GM21515 (cell line): ENCODE measurements at regions not wholly inside any gene's neighbourhood (a gene's known extent, or its start where the extent isn't known, plus 50 kb on each side); places are given as distances from the start of the nearest gene placed in this dataset.

ENCODE experiments used
- ATAC-seq: cut with Tn5 transposase; IDR thresholded peaks from one replicate; pipeline ENCODE4 v1.9.1; 2021; ENCODE audit not compliant: unreplicated experiment

GRCh38 chr12:97173688-97174410 is 266.8 kb downstream of the NEDD1 start:
- ATAC-seq: no peak

DNA sequence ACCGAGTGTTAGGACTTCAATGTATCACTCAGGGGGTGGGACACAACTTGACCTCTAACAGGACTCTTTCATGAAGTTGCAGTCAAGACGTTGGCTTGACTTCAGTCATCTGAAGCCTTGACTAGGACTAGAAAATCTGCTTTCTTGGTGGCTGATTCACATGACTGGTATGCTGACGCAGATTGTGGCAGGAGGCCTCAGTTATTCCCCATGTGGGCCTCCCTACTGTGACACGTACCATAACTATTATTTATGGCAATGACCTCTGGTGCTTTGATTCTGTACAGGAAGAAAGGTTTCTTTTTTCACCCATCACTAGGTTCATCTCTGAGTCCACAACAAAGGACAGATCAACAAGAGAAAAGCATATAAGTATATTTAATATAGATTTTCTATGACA is 270.4 kb downstream of the NEDD1 start:
- ATAC-seq: no peak

GRCh38 chr12:97181571-97182265 is 274.7 kb downstream of the NEDD1 start:
- ATAC-seq: no peak

GRCh38 chr12:97182769-97183168 is 275.7 kb downstream of the NEDD1 start:
- no peak for ATAC-seq

DNA sequence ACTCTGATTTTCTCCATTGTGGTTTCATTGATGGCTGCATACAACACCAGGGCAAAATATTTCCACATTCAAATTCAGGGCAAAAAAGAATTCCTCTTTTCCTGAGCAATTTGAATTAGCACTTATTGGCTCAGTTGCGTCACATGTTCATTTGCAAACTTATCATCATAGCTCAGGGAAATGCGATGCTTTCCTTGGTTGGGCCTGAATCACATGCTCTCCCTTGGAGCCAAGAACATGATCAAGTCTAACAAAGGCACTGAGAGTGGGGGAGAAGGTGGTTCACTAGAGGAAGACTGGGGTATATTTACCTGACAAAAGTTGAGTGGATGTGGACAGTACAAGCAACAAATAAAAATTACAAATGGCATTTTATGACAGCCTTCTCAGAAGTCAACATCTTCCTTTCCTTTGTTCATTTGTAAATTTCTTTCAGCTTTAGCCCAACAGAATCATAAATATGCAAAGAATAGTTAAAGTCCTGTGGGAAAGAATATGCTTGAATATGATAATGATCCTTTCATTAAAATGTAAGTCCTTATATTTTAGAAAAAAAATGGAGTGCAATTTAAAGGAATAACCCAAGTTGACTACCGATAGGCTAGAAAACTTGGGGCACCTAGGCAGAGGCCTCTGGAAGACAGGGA is 277.2 kb downstream of the NEDD1 start:
- ATAC-seq: no peak

DNA sequence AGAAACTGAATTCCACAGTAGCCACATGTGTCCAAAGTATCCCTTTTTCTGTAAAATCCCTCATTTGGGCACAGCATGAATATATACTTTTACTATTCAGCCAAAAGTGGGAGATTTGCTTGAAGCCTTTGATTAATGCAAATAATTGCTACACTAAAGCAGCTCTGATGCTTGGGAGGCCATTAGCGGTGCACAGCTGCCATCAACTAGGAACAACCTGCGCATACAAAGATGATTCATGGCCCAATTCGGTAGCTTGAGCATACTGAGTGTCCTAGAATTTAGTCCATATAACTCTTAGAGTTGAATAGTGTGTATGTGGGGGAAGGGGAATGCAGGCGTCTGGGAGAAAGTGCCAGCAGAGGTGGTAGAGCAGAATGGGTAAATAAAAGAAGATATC is 277.0 kb upstream of the RMST start:
- no peak for ATAC-seq

DNA sequence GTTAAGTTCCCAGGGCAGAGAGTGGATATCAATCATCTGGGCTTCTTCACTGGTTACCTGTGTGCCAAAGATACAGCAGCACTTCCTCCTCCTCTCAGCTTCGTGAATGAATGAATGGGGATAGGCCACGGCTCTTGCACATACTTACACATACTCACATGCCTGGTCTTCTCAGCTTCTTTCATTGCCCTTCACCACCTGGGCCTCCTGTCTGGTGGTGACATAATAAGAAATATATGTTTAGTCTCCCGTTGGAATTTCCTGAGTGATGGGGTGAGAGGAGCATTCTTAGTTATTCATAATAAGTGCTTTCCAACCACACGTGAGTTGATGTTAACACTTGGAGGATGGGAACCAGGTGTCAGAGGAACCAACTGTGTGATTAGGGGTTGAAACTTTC is 268.1 kb upstream of the RMST start:
- no peak for ATAC-seq

DNA sequence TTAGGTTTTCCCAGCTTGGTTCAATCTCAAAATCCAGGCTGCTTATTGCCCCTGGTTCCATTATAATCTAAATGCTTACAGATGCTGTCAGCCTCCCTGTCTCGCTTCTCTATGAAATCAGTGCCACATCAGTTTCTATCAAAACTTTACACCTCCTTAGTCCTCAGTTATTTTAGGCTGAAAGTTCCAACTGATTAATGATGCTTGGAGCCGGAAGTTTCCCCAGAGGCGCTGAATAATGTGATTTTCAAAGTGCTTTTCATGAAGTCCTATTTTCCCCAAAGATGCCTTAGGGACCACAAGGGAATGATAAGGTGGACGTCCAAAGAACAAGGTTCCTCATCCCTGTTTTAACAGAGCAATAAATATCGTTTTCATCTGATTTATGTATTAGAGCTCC is 262.4 kb upstream of the RMST start:
- ATAC-seq: no peak

- no peak for ATAC-seq
These were observed 259.2 kb upstream of the RMST start for GRCh38 chr12:97203408-97203807.

DNA sequence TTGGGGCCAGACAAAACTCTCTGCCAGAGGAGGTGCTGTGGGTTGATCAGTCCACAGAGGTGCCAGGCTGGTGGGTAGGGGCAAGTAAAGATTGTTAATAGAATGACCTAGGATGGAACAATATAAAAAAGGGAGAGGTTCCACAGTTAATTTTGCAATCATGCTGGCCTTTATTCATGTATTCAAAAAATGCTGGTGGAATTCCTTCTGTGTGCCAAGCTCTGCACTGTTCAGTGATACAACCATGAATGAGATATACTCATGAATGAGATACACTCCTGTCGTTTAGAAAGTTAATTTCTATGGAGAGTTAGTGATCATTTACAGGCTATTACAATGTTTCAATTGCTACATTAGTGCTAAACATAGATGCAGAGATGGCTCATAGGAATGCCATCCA is 252.6 kb upstream of the RMST start:
- no peak for ATAC-seq

DNA sequence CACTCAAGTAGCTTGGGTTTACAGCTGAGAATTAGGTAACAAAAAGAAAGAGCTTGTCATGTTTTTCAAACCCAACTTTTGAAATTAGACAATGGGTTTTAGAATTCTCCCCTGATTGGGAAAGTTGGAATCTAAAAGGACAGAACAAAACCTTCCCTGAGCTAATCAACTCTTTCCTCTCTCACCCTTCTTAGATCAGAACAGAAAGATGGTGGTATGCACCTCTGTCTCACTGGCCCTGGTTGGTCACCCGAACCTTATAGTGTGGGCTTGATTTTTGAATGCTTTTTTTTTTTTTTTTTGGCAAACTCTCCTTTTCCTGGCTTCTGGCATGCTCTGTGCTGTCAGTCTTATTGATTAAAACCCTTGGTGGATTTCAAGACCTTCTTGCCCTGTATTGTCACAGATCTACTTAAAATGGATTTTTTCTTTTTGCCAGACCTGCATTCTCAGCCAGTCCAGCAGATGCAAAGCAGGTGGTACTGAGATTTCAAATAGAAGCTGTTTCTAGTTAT is 251.1 kb upstream of the RMST start:
- no peak for ATAC-seq

- ATAC-seq: no peak
These were observed 245.8 kb upstream of the RMST start for GRCh38 chr12:97216848-97217247.

- ATAC-seq: no peak
These were observed 240.2 kb upstream of the RMST start for GRCh38 chr12:97222391-97222790.

- no peak for ATAC-seq
These were observed 239.2 kb upstream of the RMST start for GRCh38 chr12:97223419-97223818.

- ATAC-seq: no peak
These were observed 233.6 kb upstream of the RMST start for GRCh38 chr12:97229004-97229403.

DNA sequence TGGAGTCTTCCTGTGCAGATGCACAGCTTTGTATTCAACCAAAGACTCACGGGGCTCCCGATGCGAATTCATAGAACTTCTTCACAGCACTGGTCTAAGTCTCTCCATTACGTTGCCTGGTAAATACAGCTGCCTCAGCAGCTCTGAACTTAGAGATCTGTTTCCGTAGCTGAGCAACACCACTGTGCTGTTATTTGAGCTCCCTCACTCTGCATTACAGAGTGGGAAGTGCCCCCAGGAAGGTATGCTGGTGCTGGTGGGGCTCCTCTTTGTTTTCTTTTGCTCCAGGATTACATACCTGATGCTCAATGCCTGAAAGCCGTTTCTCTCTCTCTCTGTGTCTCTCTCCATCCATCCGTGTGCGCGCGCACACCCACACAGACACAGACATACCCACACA is 227.5 kb upstream of the RMST start:
- no peak for ATAC-seq

GRCh38 chr12:97246368-97246767 is 216.2 kb upstream of the RMST start:
- ATAC-seq: no peak

DNA sequence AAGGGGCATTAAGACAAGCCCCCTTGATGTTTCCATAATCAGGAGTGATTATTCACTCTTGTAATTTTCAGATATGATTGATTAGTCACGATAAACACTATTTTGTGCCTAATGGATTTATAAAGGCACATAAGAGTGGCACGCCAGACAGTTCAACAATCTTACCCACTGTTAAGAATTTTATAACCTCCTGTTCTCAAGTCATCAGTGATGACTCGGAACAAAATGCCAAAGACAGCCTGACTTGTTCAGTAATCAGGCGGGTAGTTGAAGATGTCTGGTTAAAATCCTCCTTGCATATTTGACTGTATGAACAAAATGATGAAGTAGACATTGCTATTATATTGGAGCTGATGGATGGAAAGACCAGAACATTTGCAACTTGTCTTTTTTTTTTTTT is 212.1 kb upstream of the RMST start:
- ATAC-seq: no peak

DNA sequence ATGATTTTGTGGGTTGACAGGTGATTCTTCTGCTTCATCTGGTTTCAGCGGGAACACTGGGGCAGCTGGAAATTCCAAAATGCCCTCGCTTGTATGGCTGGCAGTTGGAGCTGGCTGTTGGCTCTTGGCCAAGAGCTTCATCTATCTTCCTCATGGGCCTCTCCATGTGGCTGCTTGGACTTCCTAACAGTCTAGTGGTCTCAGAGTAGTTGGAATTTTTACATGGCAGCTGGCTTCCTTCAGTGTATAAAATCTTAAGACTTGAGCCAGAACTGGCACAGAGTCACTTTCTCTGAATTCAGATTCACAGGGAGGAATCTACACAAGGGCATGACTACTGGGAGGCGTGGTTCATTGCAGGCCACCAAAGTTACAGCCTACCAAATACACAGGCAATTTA is 204.9 kb upstream of the RMST start:
- ATAC-seq: no peak

DNA sequence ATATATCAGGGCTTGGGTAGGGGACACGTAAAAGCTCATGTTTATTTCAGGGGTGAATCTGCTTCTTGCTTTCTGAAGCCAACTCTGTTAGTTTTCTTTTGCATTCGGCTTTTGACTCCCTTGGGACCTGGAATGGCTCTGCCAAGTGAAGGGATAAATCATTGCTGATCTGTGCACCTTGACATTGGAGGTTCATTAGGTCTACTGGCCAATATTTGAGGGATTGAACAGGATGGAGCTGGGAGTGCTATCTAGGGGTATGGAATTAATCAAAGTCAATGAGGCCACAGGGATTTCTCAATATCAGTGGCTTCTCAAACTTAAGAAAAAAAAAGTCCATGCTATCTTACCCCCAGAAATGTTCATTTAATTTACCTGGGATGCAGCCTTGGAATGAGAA is 203.5 kb upstream of the RMST start:
- no peak for ATAC-seq

DNA sequence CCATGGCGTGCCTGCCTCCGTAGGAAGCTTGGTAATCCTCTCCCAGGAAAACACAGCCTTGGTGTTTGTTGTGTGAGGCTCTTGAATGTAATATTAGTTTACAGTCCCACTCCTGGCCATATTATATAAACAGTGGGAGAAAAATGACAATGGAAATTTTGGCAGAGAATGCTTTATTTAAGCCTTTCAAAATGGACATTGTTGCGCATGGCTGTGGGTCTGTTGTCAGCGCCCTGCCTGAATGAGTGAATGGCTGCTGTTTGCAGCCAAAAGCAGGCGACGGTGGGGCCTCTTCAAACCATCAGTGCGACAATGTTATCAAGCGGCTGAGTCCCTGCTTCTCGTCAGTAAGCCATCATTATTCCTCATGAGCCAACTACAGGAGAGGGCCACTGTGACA is 201.8 kb upstream of the RMST start:
- no peak for ATAC-seq

GRCh38 chr12:97267166-97267565 is 195.4 kb upstream of the RMST start:
- ATAC-seq: no peak
